Upper lobe of left lung (tissue), 6 donors: ENCODE measurements at regions not wholly inside any gene's neighbourhood (a gene's known extent, or its start where the extent isn't known, plus 50 kb on each side); places are given as distances from the start of the nearest gene placed in this dataset.

ENCODE experiments used
- ATAC-seq, 2 donors: fragments of 200-7000 bp; cut with Tn5 transposase; one replicate each; pipeline ENCODE4 v1.9.1; 2022; ENCODE audit warnings: mild to moderate bottlenecking in 2 of 2, moderate library complexity in 2 of 2; ENCODE audit not compliant: low FRiP score in 2 of 2
- DNase-seq, 2 donors: peaks; one replicate each; pipeline ENCODE4 v3.0.0-alpha.2; 2019 to 2020
- H3K27ac ChIP-seq, 4 donors: fragments of 200-600 bp; sonication (generic); one replicate each; pipeline ENCODE4 v1.5.1; 2016 to 2019
- H3K27me3 ChIP-seq, 4 donors: fragments of 200-600 bp; sonication (generic); one replicate each; pipeline ENCODE4 v1.5.1; 2017 to 2019
- H3K36me3 ChIP-seq, 4 donors: fragments of 200-600 bp; sonication (generic); one replicate each; pipeline ENCODE4 v1.5.1; 2016 to 2019
- H3K4me1 ChIP-seq, 4 donors: fragments of 200-600 bp; sonication (generic); one replicate each; pipeline ENCODE4 v1.5.1; 2018 to 2019
- H3K4me3 ChIP-seq, 4 donors: fragments of 200-600 bp; sonication (generic); one replicate each; pipeline ENCODE4 v1.5.1; 2017 to 2019; ENCODE audit warnings: mild to moderate bottlenecking in 2 of 4, moderate library complexity in 1 of 4
- H3K9me3 ChIP-seq, 4 donors: fragments of 200-600 bp; sonication (generic); one replicate each; pipeline ENCODE4 v1.5.1; 2018 to 2019
- CTCF ChIP-seq, 6 experiments: fragments of 450-650 bp in 4 of 6; fragments of 200-600 bp in 2 of 6; sonication (generic) in 2 of 6; IDR thresholded peaks; one replicate each; pipeline ENCODE4 v1.5.1; 2016 to 2019; ENCODE audit warnings: antibody characterized with exemption in 6 of 6
- EP300 ChIP-seq, 4 donors: sonication (generic); formaldehyde crosslinking; IDR thresholded peaks; one replicate each; pipeline ENCODE4 v1.5.1; 2017; ENCODE audit warnings: antibody characterized with exemption in 4 of 4, control low read depth in 2 of 4
- POLR2A ChIP-seq, 4 donors: fragments of 450-650 bp; IDR thresholded peaks; one replicate each; pipeline ENCODE4 v1.5.1; 2016 to 2017; ENCODE audit warnings: antibody characterized with exemption in 4 of 4, mild to moderate bottlenecking in 2 of 4
- POLR2AphosphoS5 ChIP-seq, 2 donors: sonication (generic); formaldehyde crosslinking; IDR thresholded peaks; one replicate each; pipeline ENCODE4 v1.5.1; 2017; ENCODE audit warnings: antibody characterized with exemption in 2 of 2
- WGBS, 2 donors: methylation state at CpG; one replicate each; pipeline ENCODE4 v1.1.5; 2017 to 2018; 5-methylcytosine and 5-hydroxymethylcytosine counted together
- donor health status: DM: no; HTN: no; CAD: no; lungs with moderate emphysema.
- donor health status: DM: no; HTN: yes; CAD: no; lungs with severe emphysema.

GRCh38 chr4:3835527-3836405 lies 69.6 kb downstream of the ADRA2C start:
- H3K4me3 ChIP-seq = no peak overlapping the region
- no peak for TF ChIP-seq POLR2A (IDR thresholded peaks at IDR 0.05)
- no peak for TF ChIP-seq CTCF (IDR thresholded peaks at IDR 0.05)
- no peak for TF ChIP-seq POLR2AphosphoS5 (IDR thresholded peaks at IDR 0.05)
- no peak for TF ChIP-seq EP300 (IDR thresholded peaks at IDR 0.05)
- H3K27me3 ChIP-seq = peaks cover 0 to 3% (median 0%) of the 10 kb centered on the region in 4 donors
- ATAC-seq (no peak), DNase-seq (no peak)
- WGBS, 2 donors = 47 to 52% methylated on average over 9 to 20 of the region's 22 CpGs
- H3K9me3 ChIP-seq = no peaks in the 10 kb centered on the region
- H3K4me1 ChIP-seq = no peaks in the 10 kb centered on the region
- no peaks in the 10 kb centered on the region for H3K36me3 ChIP-seq
- H3K27ac ChIP-seq = no peak overlapping the region

- Histone ChIP-seq H3K27me3 (peaks cover 0 to 3% (median 0%) of the 10 kb centered on the region in 4 donors), H3K36me3 (no peaks in the 10 kb centered on the region), H3K4me1 (no peaks in the 10 kb centered on the region), H3K27ac (no peak overlapping the region), H3K4me3 (no peak overlapping the region), H3K9me3 (no peaks in the 10 kb centered on the region)
- TF ChIP-seq EP300 (IDR thresholded peaks at IDR 0.05) (no peak), POLR2A (IDR thresholded peaks at IDR 0.05) (no peak), CTCF (IDR thresholded peaks at IDR 0.05) (no peak), POLR2AphosphoS5 (IDR thresholded peaks at IDR 0.05) (no peak)
- DNase-seq = no peak
- WGBS, 2 donors = 30 to 39% methylated on average over 7 to 10 of the region's 10 CpGs
- no peak for ATAC-seq
Measured at GRCh38 chr4:3836406-3836755, 70.2 kb downstream of the ADRA2C start.

- DNase-seq = no peak
- WGBS, 2 donors = 53 to 54% methylated on average over 13 to 14 of the region's 14 CpGs
- H3K9me3 ChIP-seq = no peaks in the 10 kb centered on the region
- H3K4me1 ChIP-seq = no peaks in the 10 kb centered on the region
- no peak for TF ChIP-seq CTCF (IDR thresholded peaks at IDR 0.05)
- no peak for TF ChIP-seq POLR2AphosphoS5 (IDR thresholded peaks at IDR 0.05)
- TF ChIP-seq POLR2A (IDR thresholded peaks at IDR 0.05) = no peak
- TF ChIP-seq EP300 (IDR thresholded peaks at IDR 0.05) = no peak
- H3K36me3 ChIP-seq = no peaks in the 10 kb centered on the region
- H3K4me3 ChIP-seq = no peak overlapping the region
- H3K27me3 ChIP-seq = peaks cover 0 to 3% (median 0%) of the 10 kb centered on the region in 4 donors
- H3K27ac ChIP-seq = no peak overlapping the region
- no peak for ATAC-seq
Measured at GRCh38 chr4:3836756-3837601, 70.8 kb downstream of the ADRA2C start.

- no peak for ATAC-seq
- H3K4me3 ChIP-seq = no peak overlapping the region
- no peak overlapping the region for H3K27ac ChIP-seq
- peaks cover 0 to 3% (median 0%) of the 10 kb centered on the region in 4 donors for H3K27me3 ChIP-seq
- WGBS, 2 donors = 85 to 92% methylated on average over 5 to 6 of the region's 6 CpGs
- H3K9me3 ChIP-seq = no peaks in the 10 kb centered on the region
- H3K36me3 ChIP-seq = no peaks in the 10 kb centered on the region
- no peak for DNase-seq
- TF ChIP-seq CTCF (IDR thresholded peaks at IDR 0.05) = no peak
- no peak for TF ChIP-seq EP300 (IDR thresholded peaks at IDR 0.05)
- no peak for TF ChIP-seq POLR2AphosphoS5 (IDR thresholded peaks at IDR 0.05)
- no peak for TF ChIP-seq POLR2A (IDR thresholded peaks at IDR 0.05)
- H3K4me1 ChIP-seq = no peaks in the 10 kb centered on the region
Measured at GRCh38 chr4:3838437-3839380, 72.5 kb downstream of the ADRA2C start.
